HG02973 (cell line): ENCODE measurements at regions not wholly inside any gene's neighbourhood (a gene's known extent, or its start where the extent isn't known, plus 50 kb on each side); places are given as distances from the start of the nearest gene placed in this dataset.

Source experiments
- ATAC-seq: cut with Tn5 transposase; IDR thresholded peaks from one replicate; pipeline ENCODE4 v1.9.1; 2021; ENCODE audit warnings: moderate library complexity; ENCODE audit not compliant: unreplicated experiment

GRCh38 chr16:85335584-85336491 lies 223.6 kb upstream of the CIBAR2 start:
- ATAC-seq, result no peak

- ATAC-seq, result no peak
Measured at GRCh38 chr16:85337910-85338637, 225.8 kb upstream of the CIBAR2 start.

- ATAC-seq, result no peak
Measured at GRCh38 chr16:85338638-85338982, 226.3 kb upstream of the CIBAR2 start.

- ATAC-seq, result no peak
Measured at GRCh38 chr16:85338989-85339685, 226.9 kb upstream of the CIBAR2 start.

- ATAC-seq, result no peak
Measured at GRCh38 chr16:85341972-85342695, 229.9 kb upstream of the CIBAR2 start.

GRCh38 chr16:85344502-85345128 lies 232.3 kb upstream of the CIBAR2 start:
- ATAC-seq, result no peak

- ATAC-seq, result no peak
Measured at GRCh38 chr16:85345129-85345639, 232.9 kb upstream of the CIBAR2 start.

- no peak for ATAC-seq
Measured at GRCh38 chr16:85346404-85347212, 234.3 kb upstream of the CIBAR2 start.

- no peak for ATAC-seq
Measured at GRCh38 chr16:85347213-85347591, 234.9 kb upstream of the CIBAR2 start.

GRCh38 chr16:85348065-85348840 lies 236.0 kb upstream of the CIBAR2 start:
- ATAC-seq, result no peak

GRCh38 chr16:85348911-85349334 lies 236.7 kb upstream of the CIBAR2 start:
- no peak for ATAC-seq

GRCh38 chr16:85349365-85350145 lies 237.3 kb upstream of the CIBAR2 start:
- ATAC-seq, result no peak

GRCh38 chr16:85350146-85350728 lies 238.0 kb upstream of the CIBAR2 start:
- no peak for ATAC-seq

GRCh38 chr16:85350973-85351372 lies 238.7 kb upstream of the CIBAR2 start:
- no peak for ATAC-seq

GRCh38 chr16:85353013-85353412 lies 240.7 kb upstream of the CIBAR2 start:
- ATAC-seq, result no peak

- ATAC-seq, result no peak
Measured at GRCh38 chr16:85353839-85354685, 241.8 kb upstream of the CIBAR2 start.
